HCT116 (cell line): ENCODE measurements at regions not wholly inside any gene's neighbourhood (a gene's known extent, or its start where the extent isn't known, plus 50 kb on each side); places are given as distances from the start of the nearest gene placed in this dataset.

Experiments
- ATAC-seq: fragments of 200-7000 bp; cut with Tn5 transposase; 2 replicates; pipeline ENCODE4 v1.9.1; 2020; ENCODE audit warnings: mild to moderate bottlenecking, moderate library complexity
- BruUV-seq: library from RNA; stranded (reverse); fragments of 400-500 nt; replicated peaks from 2 replicates; lab custom pipeline; 2021; lab: Mats Ljungman, UMichigan
- CTCF ChIA-PET: fragments of 300-600 bp; sonication (Branson Sonifier 250); formaldehyde crosslinking; loops from one replicate; lab custom pipeline; 2021; ENCODE audit warnings: antibody characterized with exemption; lab: Charles Lee
- POLR2A ChIA-PET: fragments of 300-600, 350-600 bp; sonication (Branson Sonifier 250); formaldehyde crosslinking; loops from one replicate; lab custom pipeline; 2021; ENCODE audit warnings: antibody characterized with exemption; lab: Charles Lee
- RAD21 ChIA-PET, 2 experiments: fragments of 300-600 bp; sonication (Branson Sonifier 250); formaldehyde crosslinking; loops; one replicate each; lab custom pipeline; 2023; ENCODE audit warnings: low total read pairs in 2 of 2; ENCODE audit not compliant: uncharacterized antibody in 2 of 2, unreplicated experiment in 2 of 2, low non-redundant PET in 1 of 2; lab: Charles Lee
- DNase-seq: peaks from one replicate; pipeline ENCODE4 v3.0.0-alpha.2; 2010; ENCODE audit warnings: low read depth, low spot score
- H2AFZ ChIP-seq: fragments of 200-600 bp; shearing (Covaris generic), sonication (generic); 2 replicates; pipeline ENCODE4 v1.6.1; 2017; ENCODE audit warnings: low read depth, mixed run types, mixed read lengths, antibody characterized with exemption, low read length; ENCODE audit not compliant: poor library complexity, severe bottlenecking
- H3K27ac ChIP-seq: 2 replicates; pipeline ENCODE4 v1.5.1; 2012; ENCODE audit warnings: low read depth, low read length
- H3K27me3 ChIP-seq: fragments of 200-600 bp; sonication (generic); 2 replicates; pipeline ENCODE4 v1.6.1; 2016; ENCODE audit warnings: mixed run types, low read length, mixed read lengths; ENCODE audit not compliant: insufficient read depth
- H3K36me3 ChIP-seq, 2 experiments: fragments of 200-500 bp in 1 of 2; fragments of 200-600 bp in 1 of 2; sonication (Bioruptor generic) in 1 of 2; sonication (generic) in 1 of 2; 2 replicates each; pipeline versions ENCODE4 v1.5.1 to v1.6.1; 2014 to 2016; ENCODE audit warnings: low read length in 2 of 2, inconsistent platforms in 1 of 2, mixed read lengths in 1 of 2, mixed run types in 1 of 2; ENCODE audit not compliant: insufficient read depth in 2 of 2, control insufficient read depth in 1 of 2
- H3K4me1 ChIP-seq, 2 experiments: fragments of 200-600 bp in 1 of 2; sonication (generic) in 1 of 2; 2 replicates each; pipeline versions ENCODE4 v1.5.1 to v1.6.1; 2012 to 2017; ENCODE audit warnings: low read length in 2 of 2, inconsistent platforms in 1 of 2, mild to moderate bottlenecking in 1 of 2, mixed read lengths in 1 of 2, mixed run types in 1 of 2, moderate library complexity in 1 of 2; ENCODE audit not compliant: insufficient read depth in 2 of 2, control insufficient read depth in 1 of 2
- H3K4me2 ChIP-seq: fragments of 200-600 bp; sonication (generic); 2 replicates; pipeline ENCODE4 v1.6.1; 2017; ENCODE audit warnings: mixed run types, low read length, mixed read lengths
- H3K4me3 ChIP-seq, 2 experiments: fragments of 200-600 bp in 1 of 2; sonication (generic) in 1 of 2; replicated peaks in 1 of 2; 2 replicates each; pipeline ENCODE4 v1.5.1; 2011 to 2016; ENCODE audit warnings: low read length in 2 of 2, control low read depth in 1 of 2, low read depth in 1 of 2, mild to moderate bottlenecking in 1 of 2, mixed read lengths in 1 of 2, mixed run types in 1 of 2
- H3K79me2 ChIP-seq: fragments of 200-600 bp; sonication (generic); 2 replicates; pipeline ENCODE4 v1.6.1; 2017; ENCODE audit warnings: mild to moderate bottlenecking, mixed run types, low read length, moderate library complexity, mixed read lengths; ENCODE audit not compliant: insufficient read depth
- H3K9ac ChIP-seq: fragments of 200-600 bp; sonication (generic); 2 replicates; pipeline ENCODE4 v1.6.1; 2016; ENCODE audit warnings: low read length, mixed read lengths
- H3K9me2 ChIP-seq: fragments of 200-600 bp; sonication (generic), shearing (Covaris generic); 2 replicates; pipeline ENCODE4 v1.6.1; 2017; ENCODE audit warnings: mixed run types, mild to moderate bottlenecking, moderate library complexity; ENCODE audit not compliant: insufficient read depth
- H3K9me3 ChIP-seq, 2 experiments: fragments of 200-500 bp in 1 of 2; fragments of 200-600 bp in 1 of 2; sonication (Bioruptor generic) in 1 of 2; sonication (generic) in 1 of 2; 2 replicates each; pipeline ENCODE4 v1.6.1; 2014 to 2017; ENCODE audit warnings: low read length in 2 of 2, mixed read lengths in 2 of 2, inconsistent platforms in 1 of 2, low read depth in 1 of 2, mild to moderate bottlenecking in 1 of 2, mixed run types in 1 of 2, moderate library complexity in 1 of 2; ENCODE audit not compliant: control insufficient read depth in 1 of 2, insufficient read depth in 1 of 2
- H4K20me1 ChIP-seq: fragments of 200-600 bp; sonication (generic), shearing (Covaris generic); 2 replicates; pipeline ENCODE4 v1.6.1; 2017; ENCODE audit warnings: mixed run types, mild to moderate bottlenecking, moderate library complexity; ENCODE audit not compliant: insufficient read depth
- CEBPB ChIP-seq: IDR thresholded peaks from 2 replicates; pipeline ENCODE4 v1.6.1; 2012; ENCODE audit warnings: low read depth
- EZH2phosphoT487 ChIP-seq: fragments of 200-600 bp; IDR thresholded peaks from 2 replicates; pipeline ENCODE4 v1.6.1; 2018; ENCODE audit warnings: antibody characterized with exemption, borderline replicate concordance
- FOSL1 ChIP-seq: IDR thresholded peaks from 2 replicates; pipeline ENCODE4 v1.6.1; 2012; ENCODE audit warnings: low read depth
- POLR2A ChIP-seq: IDR thresholded peaks from 2 replicates; pipeline ENCODE4 v1.7.0; 2011; ENCODE audit warnings: borderline replicate concordance; ENCODE audit not compliant: insufficient read depth, insufficient read length; ENCODE audit errors: extremely low read depth
- ZFX ChIP-seq: fragments of 450-650 bp; IDR thresholded peaks from 2 replicates; pipeline ENCODE4 v1.6.1; 2017
- ZNF274 ChIP-seq: fragments of 200-500 bp; sonication (Bioruptor generic); IDR thresholded peaks from 2 replicates; pipeline ENCODE4 v1.6.1; 2014; ENCODE audit warnings: mild to moderate bottlenecking, low read depth, low read length, inconsistent platforms
- intact Hi-C: fragments of 100-400 bp; cut with micrococcal nuclease; formaldehyde crosslinking; loops from 2 replicates; pipeline ENCODE4 v1.10.0; 2022
- TF ChIP-seq, protein P1 (sequence below), 3 experiments: fragments of 200-600 bp in 1 of 3; sonication (generic) in 1 of 3; IDR thresholded peaks in 2 of 3; conservative IDR thresholded peaks in 1 of 3; 2 replicates each; pipeline ENCODE4 v1.5.1; 2012 to 2017; ENCODE audit warnings: low read depth in 2 of 3, low read length in 2 of 3, antibody characterized with exemption in 1 of 3, borderline replicate concordance in 1 of 3, control low read depth in 1 of 3, mild to moderate bottlenecking in 1 of 3, mixed read lengths in 1 of 3, mixed run types in 1 of 3, moderate library complexity in 1 of 3; ENCODE audit not compliant: insufficient read depth in 1 of 3
- TF ChIP-seq, protein P2 (sequence below): IDR thresholded peaks from 2 replicates; pipeline ENCODE4 v1.6.1; 2012
- TF ChIP-seq, protein P3 (sequence below): IDR thresholded peaks from 2 replicates; pipeline ENCODE4 v1.6.1; 2011; ENCODE audit warnings: mild to moderate bottlenecking, low read length, moderate library complexity; ENCODE audit not compliant: insufficient replicate concordance; ENCODE audit errors: extremely low read depth

DNA sequence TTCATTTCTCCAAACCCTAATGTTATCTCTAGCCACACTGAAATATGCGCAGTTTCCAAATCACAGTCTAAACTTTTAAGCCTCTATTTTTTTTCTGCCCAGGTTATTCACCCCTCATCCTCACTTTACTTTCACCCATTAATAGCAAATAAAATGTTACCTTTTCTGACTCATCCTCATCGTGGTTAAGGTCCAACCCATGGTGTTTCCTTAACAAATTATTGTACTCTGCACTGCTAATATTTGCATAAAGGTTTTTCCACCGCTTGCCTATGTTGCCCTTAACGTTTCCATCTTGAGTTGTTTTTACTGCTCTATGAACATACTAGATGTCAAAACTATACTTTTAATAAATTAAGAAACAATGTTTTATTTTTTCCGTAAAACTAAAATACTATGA, 780.9 kb upstream of the KLHL1 start (continued):
- TF ChIP-seq, protein P1, sequence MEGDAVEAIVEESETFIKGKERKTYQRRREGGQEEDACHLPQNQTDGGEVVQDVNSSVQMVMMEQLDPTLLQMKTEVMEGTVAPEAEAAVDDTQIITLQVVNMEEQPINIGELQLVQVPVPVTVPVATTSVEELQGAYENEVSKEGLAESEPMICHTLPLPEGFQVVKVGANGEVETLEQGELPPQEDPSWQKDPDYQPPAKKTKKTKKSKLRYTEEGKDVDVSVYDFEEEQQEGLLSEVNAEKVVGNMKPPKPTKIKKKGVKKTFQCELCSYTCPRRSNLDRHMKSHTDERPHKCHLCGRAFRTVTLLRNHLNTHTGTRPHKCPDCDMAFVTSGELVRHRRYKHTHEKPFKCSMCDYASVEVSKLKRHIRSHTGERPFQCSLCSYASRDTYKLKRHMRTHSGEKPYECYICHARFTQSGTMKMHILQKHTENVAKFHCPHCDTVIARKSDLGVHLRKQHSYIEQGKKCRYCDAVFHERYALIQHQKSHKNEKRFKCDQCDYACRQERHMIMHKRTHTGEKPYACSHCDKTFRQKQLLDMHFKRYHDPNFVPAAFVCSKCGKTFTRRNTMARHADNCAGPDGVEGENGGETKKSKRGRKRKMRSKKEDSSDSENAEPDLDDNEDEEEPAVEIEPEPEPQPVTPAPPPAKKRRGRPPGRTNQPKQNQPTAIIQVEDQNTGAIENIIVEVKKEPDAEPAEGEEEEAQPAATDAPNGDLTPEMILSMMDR (IDR thresholded peaks at IDR 0.05 in 2 of 3, conservative IDR thresholded peaks at IDR 0.05 in 1 of 3; ENCODE audit: borderline replicate concordance in 1 of 3, insufficient read depth in 1 of 3, low read depth in 2 of 3, low read length in 2 of 3): no peak
- TF ChIP-seq FOSL1: no peak

DNA sequence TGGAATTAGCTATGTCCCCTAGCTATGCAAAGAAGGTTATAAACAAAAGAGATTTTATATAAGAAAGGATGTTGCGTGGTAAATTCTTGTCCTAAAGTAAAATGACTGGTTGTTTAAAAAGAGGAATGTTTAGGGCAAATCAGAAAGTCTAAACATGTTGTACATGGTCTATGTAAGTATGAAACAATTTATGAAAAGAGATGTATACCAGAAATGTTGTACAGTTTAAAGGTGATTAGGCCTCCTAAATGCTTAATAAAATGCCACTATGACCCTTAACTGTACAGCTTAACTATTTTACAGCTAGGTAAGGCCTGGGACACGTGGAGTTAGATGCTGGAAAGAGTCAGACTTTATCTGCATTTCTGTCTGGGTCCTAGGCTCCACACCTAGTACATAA, 775.9 kb upstream of the KLHL1 start:
- no peaks in the 10 kb centered on the region for H3K9me2 ChIP-seq
- H3K4me2 ChIP-seq: no peak overlapping the region
- H3K27ac ChIP-seq: no peak overlapping the region
- no peak for TF ChIP-seq POLR2A
- ATAC-seq (no peak), DNase-seq (no peak)
- H3K9ac ChIP-seq: no peak overlapping the region
- H3K4me1 ChIP-seq: no peaks in the 10 kb centered on the region
- no peak overlapping the region for H3K4me3 ChIP-seq
- RAD21 ChIA-PET: no interaction called here
- no peak overlapping the region for H2AFZ ChIP-seq
- intact Hi-C loops: no loop called here
- H3K9me3 ChIP-seq: peaks cover 7 to 8% of the 10 kb centered on the region in 2 experiments; a peak in 2 of 4 replicates
- no peaks in the 10 kb centered on the region for H3K36me3 ChIP-seq
- CTCF ChIA-PET: no interaction called here
- POLR2A ChIA-PET: no interaction called here
- no TSS peak for BruUV-seq
- H3K27me3 ChIP-seq: no peaks in the 10 kb centered on the region
- no peaks in the 10 kb centered on the region for H4K20me1 ChIP-seq
- H3K79me2 ChIP-seq: no peaks in the 10 kb centered on the region

DNA sequence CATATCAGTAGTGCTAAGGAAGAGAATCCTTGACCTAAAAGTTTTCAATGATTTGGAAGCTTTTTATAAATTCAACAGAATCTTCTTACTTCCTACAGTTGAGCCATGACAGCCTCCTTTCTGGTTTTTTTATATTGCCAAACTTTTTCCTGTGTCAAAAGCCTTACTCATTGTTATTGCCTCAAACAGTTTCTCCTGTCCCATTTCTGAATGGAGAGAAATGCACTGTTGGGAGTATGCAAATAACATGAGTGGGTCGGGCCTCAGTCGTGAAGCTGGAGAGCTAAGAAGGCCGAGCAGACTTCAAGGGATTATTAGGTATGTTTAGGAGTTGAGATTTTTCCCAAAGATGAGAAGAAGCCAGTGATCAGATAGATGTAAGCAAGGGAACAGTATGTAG, 766.4 kb upstream of the KLHL1 start:
- H3K4me1 ChIP-seq: no peaks in the 10 kb centered on the region
- no peaks in the 10 kb centered on the region for H4K20me1 ChIP-seq
- ChIA-PET CTCF (no interaction called here), RAD21 (no interaction called here), POLR2A (no interaction called here)
- H3K4me3 ChIP-seq: no peak overlapping the region
- H3K27me3 ChIP-seq: no peaks in the 10 kb centered on the region
- H3K9ac ChIP-seq: no peak overlapping the region
- TF ChIP-seq, protein P2, sequence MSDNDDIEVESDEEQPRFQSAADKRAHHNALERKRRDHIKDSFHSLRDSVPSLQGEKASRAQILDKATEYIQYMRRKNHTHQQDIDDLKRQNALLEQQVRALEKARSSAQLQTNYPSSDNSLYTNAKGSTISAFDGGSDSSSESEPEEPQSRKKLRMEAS: no peak
- TF ChIP-seq ZNF274 (no peak), EZH2phosphoT487 (no peak), CEBPB (no peak), ZFX (no peak)
- TF ChIP-seq, protein P3, sequence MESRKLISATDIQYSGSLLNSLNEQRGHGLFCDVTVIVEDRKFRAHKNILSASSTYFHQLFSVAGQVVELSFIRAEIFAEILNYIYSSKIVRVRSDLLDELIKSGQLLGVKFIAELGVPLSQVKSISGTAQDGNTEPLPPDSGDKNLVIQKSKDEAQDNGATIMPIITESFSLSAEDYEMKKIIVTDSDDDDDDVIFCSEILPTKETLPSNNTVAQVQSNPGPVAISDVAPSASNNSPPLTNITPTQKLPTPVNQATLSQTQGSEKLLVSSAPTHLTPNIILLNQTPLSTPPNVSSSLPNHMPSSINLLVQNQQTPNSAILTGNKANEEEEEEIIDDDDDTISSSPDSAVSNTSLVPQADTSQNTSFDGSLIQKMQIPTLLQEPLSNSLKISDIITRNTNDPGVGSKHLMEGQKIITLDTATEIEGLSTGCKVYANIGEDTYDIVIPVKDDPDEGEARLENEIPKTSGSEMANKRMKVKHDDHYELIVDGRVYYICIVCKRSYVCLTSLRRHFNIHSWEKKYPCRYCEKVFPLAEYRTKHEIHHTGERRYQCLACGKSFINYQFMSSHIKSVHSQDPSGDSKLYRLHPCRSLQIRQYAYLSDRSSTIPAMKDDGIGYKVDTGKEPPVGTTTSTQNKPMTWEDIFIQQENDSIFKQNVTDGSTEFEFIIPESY: no peak
- no peaks in the 10 kb centered on the region for H3K36me3 ChIP-seq
- no peak overlapping the region for H2AFZ ChIP-seq
- DNase-seq (no peak), ATAC-seq (no peak)
- intact Hi-C loops: no loop called here
- H3K9me2 ChIP-seq: no peaks in the 10 kb centered on the region
- H3K4me2 ChIP-seq: no peak overlapping the region
- no peaks in the 10 kb centered on the region for H3K9me3 ChIP-seq
- no TSS peak for BruUV-seq
- H3K27ac ChIP-seq: no peak overlapping the region
- H3K79me2 ChIP-seq: no peaks in the 10 kb centered on the region
